ENCODE measurements at regions not wholly inside any gene's neighbourhood (a gene's known extent, or its start where the extent isn't known, plus 50 kb on each side); places are given as distances from the start of the nearest gene placed in this dataset.

DNA sequence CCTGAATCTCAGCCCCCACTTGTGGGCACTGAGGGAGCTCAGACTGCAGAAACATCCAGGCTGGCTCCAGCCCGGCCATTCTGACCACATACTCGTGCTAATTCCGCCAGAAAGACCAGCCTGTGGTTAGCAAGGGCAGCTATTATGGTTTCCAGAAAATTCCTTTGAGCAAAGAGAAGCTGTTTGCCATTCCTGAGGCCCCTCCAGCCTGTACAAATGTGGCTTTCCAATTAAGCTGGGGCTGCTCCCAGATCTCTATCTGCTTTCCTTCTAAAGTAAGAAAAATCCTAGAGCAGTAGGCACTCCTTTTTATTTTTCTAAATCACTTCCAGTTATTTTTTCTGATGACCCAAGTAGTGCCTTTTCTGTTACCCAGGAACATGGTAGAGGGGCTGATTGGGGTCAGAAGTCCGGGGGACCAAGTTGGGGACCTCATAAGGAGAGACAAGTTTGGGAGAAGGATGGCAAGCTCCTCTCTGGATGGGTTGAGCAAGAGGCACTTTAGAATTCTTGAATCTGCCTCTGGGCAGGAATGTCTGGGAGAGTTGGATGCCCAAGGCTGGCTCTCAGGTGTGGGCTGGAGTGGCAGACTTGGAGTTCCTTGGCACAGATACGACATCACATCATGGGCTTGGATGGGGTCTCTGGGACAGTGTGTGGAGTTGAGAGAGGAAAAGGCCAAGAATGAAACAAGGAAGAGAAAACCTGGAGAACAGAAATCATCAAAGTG is 83.3 kb upstream of the TNRC6C start:
- TF ChIP-seq, protein P1, sequence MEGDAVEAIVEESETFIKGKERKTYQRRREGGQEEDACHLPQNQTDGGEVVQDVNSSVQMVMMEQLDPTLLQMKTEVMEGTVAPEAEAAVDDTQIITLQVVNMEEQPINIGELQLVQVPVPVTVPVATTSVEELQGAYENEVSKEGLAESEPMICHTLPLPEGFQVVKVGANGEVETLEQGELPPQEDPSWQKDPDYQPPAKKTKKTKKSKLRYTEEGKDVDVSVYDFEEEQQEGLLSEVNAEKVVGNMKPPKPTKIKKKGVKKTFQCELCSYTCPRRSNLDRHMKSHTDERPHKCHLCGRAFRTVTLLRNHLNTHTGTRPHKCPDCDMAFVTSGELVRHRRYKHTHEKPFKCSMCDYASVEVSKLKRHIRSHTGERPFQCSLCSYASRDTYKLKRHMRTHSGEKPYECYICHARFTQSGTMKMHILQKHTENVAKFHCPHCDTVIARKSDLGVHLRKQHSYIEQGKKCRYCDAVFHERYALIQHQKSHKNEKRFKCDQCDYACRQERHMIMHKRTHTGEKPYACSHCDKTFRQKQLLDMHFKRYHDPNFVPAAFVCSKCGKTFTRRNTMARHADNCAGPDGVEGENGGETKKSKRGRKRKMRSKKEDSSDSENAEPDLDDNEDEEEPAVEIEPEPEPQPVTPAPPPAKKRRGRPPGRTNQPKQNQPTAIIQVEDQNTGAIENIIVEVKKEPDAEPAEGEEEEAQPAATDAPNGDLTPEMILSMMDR (IDR thresholded peaks at IDR 0.05; ENCODE audit: insufficient read depth, low read length, poor library complexity, severe bottlenecking): no peak
- no peak for TF ChIP-seq EZH2phosphoT487 (conservative IDR thresholded peaks at IDR 0.05; ENCODE audit: low read length)
